NB4 (cell line): ENCODE measurements at regions not wholly inside any gene's neighbourhood (a gene's known extent, or its start where the extent isn't known, plus 50 kb on each side); places are given as distances from the start of the nearest gene placed in this dataset.

Experiments used
- POLR2A ChIP-seq: IDR thresholded peaks from 2 replicates; pipeline ENCODE4 v1.6.1; 2011; ENCODE audit warnings: mild to moderate bottlenecking; ENCODE audit not compliant: insufficient read length; ENCODE audit errors: extremely low read depth
- TF ChIP-seq, protein P1 (sequence below): IDR thresholded peaks from one replicate; pipeline ENCODE4 v1.5.1; 2012; ENCODE audit warnings: low read depth, low read length

DNA sequence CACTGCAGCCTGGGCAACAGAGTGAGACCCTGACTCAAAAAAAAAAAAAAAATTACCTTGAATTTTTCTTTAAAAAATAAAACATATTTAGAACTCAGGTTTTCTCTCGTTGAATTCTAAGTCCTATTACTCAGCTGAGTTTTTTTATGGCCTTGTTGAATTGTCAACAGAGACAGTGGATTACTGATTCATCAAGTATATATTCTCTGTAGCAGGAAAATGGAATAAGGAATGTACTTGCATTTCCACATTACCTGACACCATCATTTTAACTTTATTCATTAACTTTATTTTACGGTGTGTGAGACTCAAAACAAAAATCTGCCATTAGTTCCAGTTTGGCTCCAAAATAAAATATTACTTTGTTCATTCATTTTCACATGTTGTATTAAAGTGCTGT is 53.8 kb upstream of the APP start:
- TF ChIP-seq, protein P1, sequence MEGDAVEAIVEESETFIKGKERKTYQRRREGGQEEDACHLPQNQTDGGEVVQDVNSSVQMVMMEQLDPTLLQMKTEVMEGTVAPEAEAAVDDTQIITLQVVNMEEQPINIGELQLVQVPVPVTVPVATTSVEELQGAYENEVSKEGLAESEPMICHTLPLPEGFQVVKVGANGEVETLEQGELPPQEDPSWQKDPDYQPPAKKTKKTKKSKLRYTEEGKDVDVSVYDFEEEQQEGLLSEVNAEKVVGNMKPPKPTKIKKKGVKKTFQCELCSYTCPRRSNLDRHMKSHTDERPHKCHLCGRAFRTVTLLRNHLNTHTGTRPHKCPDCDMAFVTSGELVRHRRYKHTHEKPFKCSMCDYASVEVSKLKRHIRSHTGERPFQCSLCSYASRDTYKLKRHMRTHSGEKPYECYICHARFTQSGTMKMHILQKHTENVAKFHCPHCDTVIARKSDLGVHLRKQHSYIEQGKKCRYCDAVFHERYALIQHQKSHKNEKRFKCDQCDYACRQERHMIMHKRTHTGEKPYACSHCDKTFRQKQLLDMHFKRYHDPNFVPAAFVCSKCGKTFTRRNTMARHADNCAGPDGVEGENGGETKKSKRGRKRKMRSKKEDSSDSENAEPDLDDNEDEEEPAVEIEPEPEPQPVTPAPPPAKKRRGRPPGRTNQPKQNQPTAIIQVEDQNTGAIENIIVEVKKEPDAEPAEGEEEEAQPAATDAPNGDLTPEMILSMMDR = no peak
- no peak for TF ChIP-seq POLR2A
